ENCODE measurements at regions not wholly inside any gene's neighbourhood (a gene's known extent, or its start where the extent isn't known, plus 50 kb on each side); places are given as distances from the start of the nearest gene placed in this dataset.

- no peak for TF ChIP-seq RB1 (IDR thresholded peaks at IDR 0.05; ENCODE audit: borderline replicate concordance)
- TF ChIP-seq PBX3 (IDR thresholded peaks at IDR 0.05; ENCODE audit: insufficient replicate concordance, low read depth, low read length), result no peak
- TF ChIP-seq EZH2 (IDR thresholded peaks at IDR 0.05; ENCODE audit: borderline replicate concordance, control insufficient read depth, low read depth, low read length), result no peak
- TF ChIP-seq CTCF (IDR thresholded peaks at IDR 0.05 in 2 of 3, conservative IDR thresholded peaks at IDR 0.05 in 1 of 3; ENCODE audit: control insufficient read depth in 2 of 3, extremely low read depth in 1 of 3, insufficient read depth in 1 of 3, low read depth in 3 of 3, low read length in 3 of 3), result no peak
- TF ChIP-seq HDAC2 (IDR thresholded peaks at IDR 0.05), result no peak
- no peak for TF ChIP-seq ATF7 (IDR thresholded peaks at IDR 0.05; ENCODE audit: low read depth)
- no peak for TF ChIP-seq TCF7 (IDR thresholded peaks at IDR 0.05; ENCODE audit: borderline replicate concordance)
- no peak for TF ChIP-seq WRNIP1 (IDR thresholded peaks at IDR 0.05; ENCODE audit: borderline replicate concordance, low read depth, low read length)
Measured at GRCh38 chr6:56853541-56853940, 101.4 kb upstream of the BEND6 start.
